Activated T-cell treated with anti-CD3 and anti-CD28 coated beads, Interleukin-2, amount 50 U/mL, for 72 hours (primary cell): ENCODE measurements at regions not wholly inside any gene's neighbourhood (a gene's known extent, or its start where the extent isn't known, plus 50 kb on each side); places are given as distances from the start of the nearest gene placed in this dataset.
"Not testable (repeated sequence)": the region's sequence is repeated elsewhere in the genome, so short reads cannot be mapped to it uniquely, and the experiment has no call there.

Source experiments
- ATAC-seq, 2 donors: fragments of 150-1000 bp; cut with Tn5 transposase; replicated peaks in 1 of 2; 2 replicates each; pipeline ENCODE4 v1.10.0; 2021; ENCODE audit warnings: moderate library complexity in 2 of 2, mild to moderate bottlenecking in 1 of 2
- DNase-seq, 2 donors: peaks; one replicate each; pipeline ENCODE4 v3.0.0; 2021 to 2022; ENCODE audit warnings: mixed read lengths in 1 of 2
- H3K27ac Mint-ChIP-seq: one replicate; pipeline ENCODE4 v1.8.0; 2022; ENCODE audit warnings: mild to moderate bottlenecking, moderate library complexity, mixed read lengths
- H3K27me3 Mint-ChIP-seq: one replicate; pipeline ENCODE4 v1.8.0; 2022; ENCODE audit warnings: low read depth, mixed read lengths
- H3K36me3 Mint-ChIP-seq, 2 donors: one replicate each; pipeline ENCODE4 v1.8.0; 2022; ENCODE audit warnings: mixed read lengths in 2 of 2, mild to moderate bottlenecking in 1 of 2; ENCODE audit not compliant: insufficient read depth in 2 of 2
- H3K4me1 Mint-ChIP-seq: one replicate; pipeline ENCODE4 v1.8.0; 2022; ENCODE audit warnings: low read depth, mixed read lengths
- H3K4me3 Mint-ChIP-seq, 2 donors: one replicate each; pipeline ENCODE4 v1.8.0; 2022; ENCODE audit warnings: mild to moderate bottlenecking in 2 of 2, mixed read lengths in 2 of 2, moderate library complexity in 2 of 2
- H3K9me3 Mint-ChIP-seq, 2 donors: one replicate each; pipeline ENCODE4 v1.8.0; 2022; ENCODE audit warnings: mixed read lengths in 2 of 2

DNA sequence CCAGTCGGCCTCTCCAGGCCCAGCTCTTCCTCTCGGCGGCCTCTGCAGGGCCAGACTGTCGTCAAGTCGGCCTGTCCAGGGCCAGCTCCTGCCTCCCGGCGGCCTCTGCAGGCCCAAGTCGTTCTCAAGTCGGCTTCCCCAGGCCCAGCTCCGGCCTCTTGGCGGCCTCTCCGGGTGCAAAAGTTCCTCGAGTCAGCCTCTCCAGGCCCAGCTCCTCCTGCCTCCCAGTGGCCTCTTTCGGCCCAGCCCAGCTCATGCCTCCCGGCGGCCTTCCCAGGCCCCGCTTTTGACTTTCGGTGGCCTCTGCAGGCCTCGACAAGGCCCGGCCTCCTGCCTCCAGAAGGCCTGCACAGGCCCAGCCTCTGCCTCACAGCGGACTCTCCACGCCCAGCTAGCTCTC, 51.7 kb upstream of the METTL14 start:
- not testable (repeated sequence) for H3K4me3 Mint-ChIP-seq, ATAC-seq, H3K9me3 Mint-ChIP-seq, DNase-seq, H3K4me1 Mint-ChIP-seq, H3K27ac Mint-ChIP-seq, H3K27me3 Mint-ChIP-seq
- H3K36me3 Mint-ChIP-seq, result peaks cover 9 to 14% of the 10 kb centered on the region in 2 donors

DNA sequence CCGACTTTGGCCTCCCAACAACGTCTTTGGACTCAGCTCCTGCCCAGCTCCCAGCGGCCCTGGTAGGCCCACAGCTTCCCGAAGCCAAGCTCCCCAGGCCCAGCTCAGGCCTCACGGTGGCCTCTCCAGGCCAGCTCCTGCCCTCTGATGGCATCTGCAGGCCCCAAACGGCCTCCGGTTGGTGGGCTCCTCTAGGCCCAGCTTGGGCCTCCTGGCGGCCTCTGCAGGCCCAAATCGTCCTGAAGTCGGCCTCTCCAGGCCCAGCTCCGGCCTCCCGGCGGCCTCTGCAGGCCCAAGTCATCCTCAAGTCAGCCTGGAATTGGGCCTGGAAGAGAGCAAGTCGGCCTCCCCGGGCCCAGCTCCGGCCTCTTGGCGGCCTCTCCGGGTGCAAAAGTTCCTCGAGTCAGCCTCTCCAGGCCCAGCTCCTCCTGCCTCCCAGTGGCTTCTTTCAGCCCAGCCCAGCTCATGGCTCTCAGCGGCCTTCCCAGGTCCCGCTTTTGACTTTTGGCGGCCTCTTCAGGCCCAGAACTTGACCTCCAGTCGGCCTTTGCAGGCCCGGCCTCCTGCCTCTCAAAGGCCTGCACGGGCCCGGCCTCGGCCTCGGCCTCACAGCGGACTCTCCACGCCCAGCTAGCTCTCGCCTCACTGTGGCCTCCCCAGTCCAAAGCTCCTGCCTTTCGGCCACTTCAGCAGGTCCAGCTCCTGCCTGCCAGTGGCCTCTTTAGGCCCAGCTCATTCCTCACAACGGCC, 50.9 kb upstream of the METTL14 start:
- not testable (repeated sequence) for H3K27me3 Mint-ChIP-seq, ATAC-seq, H3K4me1 Mint-ChIP-seq, H3K27ac Mint-ChIP-seq, H3K9me3 Mint-ChIP-seq, DNase-seq, H3K4me3 Mint-ChIP-seq
- peaks cover 6 to 14% of the 10 kb centered on the region in 2 donors for H3K36me3 Mint-ChIP-seq
